Smooth muscle cell (in vitro differentiated cells): ENCODE measurements at regions not wholly inside any gene's neighbourhood (a gene's known extent, or its start where the extent isn't known, plus 50 kb on each side); places are given as distances from the start of the nearest gene placed in this dataset.

Source experiments
- DNase-seq: peaks from one replicate; lab custom pipeline; 2025; ENCODE audit not compliant: unreplicated experiment; lab: John Stamatoyannopoulos, UW
- H2AFZ ChIP-seq: fragments of 200-600 bp; sonication (generic); 2 replicates; pipeline ENCODE4 v1.6.0; 2016; ENCODE audit warnings: antibody characterized with exemption, low read depth, mild to moderate bottlenecking
- H3F3A ChIP-seq: fragments of 200-600 bp; sonication (generic); 2 replicates; pipeline ENCODE4 v1.6.0; 2017; ENCODE audit warnings: antibody characterized with exemption, low read depth
- H3K27ac ChIP-seq: fragments of 200-600 bp; sonication (generic); 2 replicates; pipeline ENCODE4 v1.5.1; 2016; ENCODE audit warnings: low read depth, mild to moderate bottlenecking
- H3K27me3 ChIP-seq: fragments of 200-600 bp; sonication (generic); 2 replicates; pipeline ENCODE4 v1.6.1; 2016; ENCODE audit warnings: low read depth, mild to moderate bottlenecking
- H3K36me3 ChIP-seq: fragments of 200-600 bp; sonication (generic); 2 replicates; pipeline ENCODE4 v1.5.1; 2016; ENCODE audit warnings: low read depth
- H3K4me1 ChIP-seq: fragments of 200-600 bp; sonication (generic); 2 replicates; pipeline ENCODE4 v1.5.1; 2016; ENCODE audit warnings: low read depth
- H3K4me2 ChIP-seq: fragments of 200-600 bp; sonication (generic); 2 replicates; pipeline ENCODE4 v1.6.0; 2016; ENCODE audit warnings: mild to moderate bottlenecking
- H3K4me3 ChIP-seq: fragments of 200-600 bp; sonication (generic); 2 replicates; pipeline ENCODE4 v1.5.1; 2016; ENCODE audit warnings: mild to moderate bottlenecking
- H3K79me2 ChIP-seq: fragments of 200-600 bp; sonication (generic); 2 replicates; pipeline ENCODE4 v1.6.0; 2016; ENCODE audit warnings: low read depth, mild to moderate bottlenecking
- H3K9ac ChIP-seq: fragments of 200-600 bp; sonication (generic); 2 replicates; pipeline ENCODE4 v1.6.0; 2016; ENCODE audit warnings: low read depth
- H3K9me3 ChIP-seq: fragments of 200-600 bp; sonication (generic); replicated peaks from 2 replicates; pipeline ENCODE4 v1.5.1; 2016; ENCODE audit warnings: low read depth
- H4K20me1 ChIP-seq: fragments of 200-600 bp; sonication (generic); 2 replicates; pipeline ENCODE4 v1.6.0; 2016; ENCODE audit warnings: low read depth
- WGBS: methylation state at CpG from one replicate; pipeline ENCODE4 v1.1.7; 2016; ENCODE audit warnings: low lambda C conversion rate; 5-methylcytosine and 5-hydroxymethylcytosine counted together
- TF ChIP-seq, protein P1 (sequence below): fragments of 200-600 bp; sonication (generic); IDR thresholded peaks from 2 replicates; pipeline ENCODE4 v1.5.1; 2017; ENCODE audit warnings: borderline replicate concordance, mild to moderate bottlenecking, antibody characterized with exemption; ENCODE audit not compliant: insufficient read depth, poor library complexity, severe bottlenecking

- Histone ChIP-seq H3K27me3 (no peaks in the 10 kb centered on the region), H3K79me2 (no peaks in the 10 kb centered on the region), H3K27ac (no peak overlapping the region), H3K9ac (no peak overlapping the region), H3F3A (no peaks in the 10 kb centered on the region), H2AFZ (no peak overlapping the region), H3K4me1 (no peaks in the 10 kb centered on the region), H3K36me3 (no peaks in the 10 kb centered on the region), H3K4me3 (no peak overlapping the region), H3K4me2 (no peak overlapping the region), H4K20me1 (no peaks in the 10 kb centered on the region), H3K9me3 (no peaks in the 10 kb centered on the region)
- 87% methylated on average over 11 of the region's 11 CpGs for WGBS
- TF ChIP-seq, protein P1, sequence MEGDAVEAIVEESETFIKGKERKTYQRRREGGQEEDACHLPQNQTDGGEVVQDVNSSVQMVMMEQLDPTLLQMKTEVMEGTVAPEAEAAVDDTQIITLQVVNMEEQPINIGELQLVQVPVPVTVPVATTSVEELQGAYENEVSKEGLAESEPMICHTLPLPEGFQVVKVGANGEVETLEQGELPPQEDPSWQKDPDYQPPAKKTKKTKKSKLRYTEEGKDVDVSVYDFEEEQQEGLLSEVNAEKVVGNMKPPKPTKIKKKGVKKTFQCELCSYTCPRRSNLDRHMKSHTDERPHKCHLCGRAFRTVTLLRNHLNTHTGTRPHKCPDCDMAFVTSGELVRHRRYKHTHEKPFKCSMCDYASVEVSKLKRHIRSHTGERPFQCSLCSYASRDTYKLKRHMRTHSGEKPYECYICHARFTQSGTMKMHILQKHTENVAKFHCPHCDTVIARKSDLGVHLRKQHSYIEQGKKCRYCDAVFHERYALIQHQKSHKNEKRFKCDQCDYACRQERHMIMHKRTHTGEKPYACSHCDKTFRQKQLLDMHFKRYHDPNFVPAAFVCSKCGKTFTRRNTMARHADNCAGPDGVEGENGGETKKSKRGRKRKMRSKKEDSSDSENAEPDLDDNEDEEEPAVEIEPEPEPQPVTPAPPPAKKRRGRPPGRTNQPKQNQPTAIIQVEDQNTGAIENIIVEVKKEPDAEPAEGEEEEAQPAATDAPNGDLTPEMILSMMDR, result no peak
- DNase-seq, result no peak
Measured at GRCh38 chr20:22216984-22217383, 367.4 kb downstream of the FOXA2 start.

GRCh38 chr20:22214296-22214695 lies 370.1 kb downstream of the FOXA2 start:
- Histone ChIP-seq H3K27me3 (no peaks in the 10 kb centered on the region), H3K27ac (no peak overlapping the region), H3K79me2 (no peaks in the 10 kb centered on the region), H3K36me3 (no peaks in the 10 kb centered on the region), H2AFZ (no peak overlapping the region), H3F3A (no peaks in the 10 kb centered on the region), H3K4me3 (no peak overlapping the region), H3K4me1 (no peaks in the 10 kb centered on the region), H3K4me2 (no peak overlapping the region), H3K9me3 (no peaks in the 10 kb centered on the region), H4K20me1 (no peaks in the 10 kb centered on the region), H3K9ac (no peak overlapping the region)
- WGBS, result 90% methylated on average over 3 of the region's 3 CpGs
- TF ChIP-seq, protein P1, result no peak
- DNase-seq, result no peak

- TF ChIP-seq, protein P1, result no peak
- no peak overlapping the region for H3K9ac ChIP-seq
- no peaks in the 10 kb centered on the region for H3K79me2 ChIP-seq
- H3K4me3 ChIP-seq, result no peak overlapping the region
- WGBS, result 85% methylated on average over 4 of the region's 4 CpGs
- H3K27me3 ChIP-seq, result no peaks in the 10 kb centered on the region
- H4K20me1 ChIP-seq, result no peaks in the 10 kb centered on the region
- H3K27ac ChIP-seq, result no peak overlapping the region
- no peaks in the 10 kb centered on the region for H3K4me1 ChIP-seq
- H3K36me3 ChIP-seq, result no peaks in the 10 kb centered on the region
- H3K4me2 ChIP-seq, result no peak overlapping the region
- no peaks in the 10 kb centered on the region for H3F3A ChIP-seq
- no peaks in the 10 kb centered on the region for H3K9me3 ChIP-seq
- no peak overlapping the region for H2AFZ ChIP-seq
- DNase-seq, result no peak
Measured at GRCh38 chr20:22213271-22213670, 371.1 kb downstream of the FOXA2 start.

- Histone ChIP-seq H3K27me3 (no peaks in the 10 kb centered on the region), H3F3A (no peaks in the 10 kb centered on the region), H3K9me3 (no peaks in the 10 kb centered on the region)
Measured at GRCh38 chr20:22207280-22207679, 377.1 kb downstream of the FOXA2 start.

More at GRCh38 chr20:22207280-22207679, 377.1 kb downstream of the FOXA2 start:
- no peak overlapping the region for H2AFZ ChIP-seq
- H3K4me3 ChIP-seq, result no peak overlapping the region
- H4K20me1 ChIP-seq, result no peaks in the 10 kb centered on the region
- H3K9ac ChIP-seq, result no peak overlapping the region
- no peak for DNase-seq
- H3K79me2 ChIP-seq, result no peaks in the 10 kb centered on the region
- no peak overlapping the region for H3K27ac ChIP-seq
- H3K4me1 ChIP-seq, result no peaks in the 10 kb centered on the region
- H3K4me2 ChIP-seq, result no peak overlapping the region
- H3K36me3 ChIP-seq, result no peaks in the 10 kb centered on the region
- TF ChIP-seq, protein P1, result no peak
